ENCODE measurements at regions not wholly inside any gene's neighbourhood (a gene's known extent, or its start where the extent isn't known, plus 50 kb on each side); places are given as distances from the start of the nearest gene placed in this dataset.
"Not testable (repeated sequence)": the region's sequence is repeated elsewhere in the genome, so short reads cannot be mapped to it uniquely, and the experiment has no call there.

- Histone ChIP-seq H3K9me3 (no peaks in the 10 kb centered on the region), H3K4me1 (replicated peaks) (peaks cover 4% of the 10 kb centered on the region), H3K27me3 (replicated peaks; ENCODE audit: insufficient read depth) (no peaks in the 10 kb centered on the region), H3K36me3 (no peaks in the 10 kb centered on the region), H3K27ac (no peak overlapping the region), H3K4me3 (no peak overlapping the region)
- TF ChIP-seq CTCF (IDR thresholded peaks at IDR 0.05) (no peak), POLR2AphosphoS5 (IDR thresholded peaks at IDR 0.05) (no peak), POLR2A (IDR thresholded peaks at IDR 0.05) (no peak)
- intact Hi-C loops (cut with DNase I): loop anchor here (5.0 kb wide), 1 partner anchor 36 kb away; the partner anchor contains the start of gene SIPA1L1
- WGBS: 84% methylated on average over 6 of the region's 6 CpGs
- no peak for DNase-seq (ENCODE audit: low spot score)
Measured at GRCh38 chr14:71358209-71358931, 451.1 kb downstream of the PCNX1 start.

- not testable (repeated sequence) for H3K36me3 ChIP-seq; DNase-seq (ENCODE audit: low spot score); H3K4me3 ChIP-seq; H3K9me3 ChIP-seq; H3K27ac ChIP-seq; H3K27me3 ChIP-seq (replicated peaks; ENCODE audit: insufficient read depth); H3K4me1 ChIP-seq (replicated peaks)
- intact Hi-C loops (cut with DNase I): loop anchor here (5.0 kb wide), 1 partner anchor 37 kb away; the partner anchor contains the start of gene SIPA1L1
- 97% methylated on average over 4 of the region's 4 CpGs for WGBS
Measured at GRCh38 chr14:71358932-71359421, 451.7 kb downstream of the PCNX1 start.

GRCh38 chr14:71359823-71360222 is 452.6 kb downstream of the PCNX1 start:
- intact Hi-C loops (cut with DNase I): loop anchor here (5.0 kb wide), 1 partner anchor 38 kb away; the partner anchor contains the start of gene SIPA1L1

GRCh38 chr14:71361336-71361735 is 454.1 kb downstream of the PCNX1 start:
- H3K4me3 ChIP-seq: no peak overlapping the region
- 83% methylated on average over 3 of the region's 3 CpGs for WGBS

More at GRCh38 chr14:71359823-71360222, 452.6 kb downstream of the PCNX1 start:
- no peak for DNase-seq (ENCODE audit: low spot score)
- Histone ChIP-seq H3K9me3 (no peaks in the 10 kb centered on the region), H3K36me3 (no peaks in the 10 kb centered on the region), H3K4me3 (no peak overlapping the region), H3K27ac (no peak overlapping the region), H3K4me1 (replicated peaks) (peaks cover 4% of the 10 kb centered on the region), H3K27me3 (replicated peaks; ENCODE audit: insufficient read depth) (no peaks in the 10 kb centered on the region)
- WGBS: 89% methylated on average over 3 of the region's 3 CpGs
- TF ChIP-seq CTCF (IDR thresholded peaks at IDR 0.05) (no peak), POLR2AphosphoS5 (IDR thresholded peaks at IDR 0.05) (no peak), POLR2A (IDR thresholded peaks at IDR 0.05) (no peak)

GRCh38 chr14:71361874-71362273 is 454.6 kb downstream of the PCNX1 start:
- no peak overlapping the region for H3K27ac ChIP-seq
- no peaks in the 10 kb centered on the region for H3K9me3 ChIP-seq
- H3K27me3 ChIP-seq (replicated peaks; ENCODE audit: insufficient read depth): no peaks in the 10 kb centered on the region

More at GRCh38 chr14:71361336-71361735, 454.1 kb downstream of the PCNX1 start:
- Histone ChIP-seq H3K36me3 (no peaks in the 10 kb centered on the region), H3K4me1 (replicated peaks) (no peaks in the 10 kb centered on the region), H3K27me3 (replicated peaks; ENCODE audit: insufficient read depth) (no peaks in the 10 kb centered on the region), H3K9me3 (no peaks in the 10 kb centered on the region), H3K27ac (no peak overlapping the region)
- no peak for DNase-seq (ENCODE audit: low spot score)
- intact Hi-C loops (cut with DNase I): no loop called here
- no peak for TF ChIP-seq POLR2A (IDR thresholded peaks at IDR 0.05)
- TF ChIP-seq POLR2AphosphoS5 (IDR thresholded peaks at IDR 0.05): no peak

More at GRCh38 chr14:71361874-71362273, 454.6 kb downstream of the PCNX1 start:
- Histone ChIP-seq H3K4me1 (replicated peaks) (no peaks in the 10 kb centered on the region), H3K4me3 (no peak overlapping the region), H3K36me3 (no peaks in the 10 kb centered on the region)
- intact Hi-C loops (cut with DNase I): no loop called here
- WGBS: 97% methylated on average over 8 of the region's 8 CpGs
- TF ChIP-seq POLR2AphosphoS5 (IDR thresholded peaks at IDR 0.05): no peak
- TF ChIP-seq POLR2A (IDR thresholded peaks at IDR 0.05): no peak
- TF ChIP-seq CTCF (IDR thresholded peaks at IDR 0.05): no peak
- no peak for DNase-seq (ENCODE audit: low spot score)

All from prostate gland (tissue), 2 donors.